ENCODE measurements at regions not wholly inside any gene's neighbourhood (a gene's known extent, or its start where the extent isn't known, plus 50 kb on each side); places are given as distances from the start of the nearest gene placed in this dataset.
"Not testable (repeated sequence)": the region's sequence is repeated elsewhere in the genome, so short reads cannot be mapped to it uniquely, and the experiment has no call there.

DNA sequence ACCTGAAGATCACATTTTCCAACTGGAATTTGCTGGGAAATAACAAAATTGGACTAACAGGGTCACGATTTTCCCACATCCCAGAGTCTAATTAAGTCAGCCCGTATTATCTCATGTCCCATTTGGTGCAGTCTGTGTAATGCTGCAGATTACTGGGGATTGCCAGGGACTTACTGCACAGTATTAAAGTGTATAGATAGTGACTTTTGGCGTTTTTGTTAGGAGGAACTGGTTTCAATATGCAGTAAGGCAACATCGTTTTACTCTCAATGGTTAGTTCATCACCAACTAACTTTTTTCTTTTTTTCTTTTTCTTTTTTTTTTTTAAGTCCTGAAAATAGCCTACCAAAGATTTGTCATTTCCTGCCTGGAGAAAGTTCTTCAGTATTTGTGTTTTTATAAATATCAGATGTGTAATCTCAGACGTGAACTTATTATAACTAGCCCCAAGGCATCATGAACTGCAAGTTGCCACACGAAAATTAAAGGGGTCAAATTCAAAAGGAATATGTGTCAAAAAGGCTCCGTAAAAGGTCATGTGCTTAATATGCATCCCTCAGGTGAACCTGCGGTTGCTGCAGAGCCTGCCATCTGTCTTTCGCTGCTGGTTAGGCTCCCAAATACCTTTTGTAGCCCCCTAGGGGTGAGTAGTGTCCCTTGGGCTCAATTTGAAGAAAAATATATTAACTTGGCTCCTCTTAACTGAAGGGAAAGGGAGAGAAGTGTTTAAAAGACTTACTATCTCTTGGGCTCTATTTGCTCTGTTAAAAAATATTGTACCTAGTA is 176.7 kb upstream of the ADAMTSL1 start:
- Histone ChIP-seq H3K27ac (ENCODE audit: low read depth, low read length) (no peak overlapping the region), H3K9me2 (replicated peaks; ENCODE audit: control insufficient read depth, low read length) (no peaks in the 10 kb centered on the region), H3F3A (ENCODE audit: control insufficient read depth, insufficient read depth) (no peaks in the 10 kb centered on the region), H3K4me2 (ENCODE audit: low read length) (no peak overlapping the region), H3K9me3 (ENCODE audit: control insufficient read depth, insufficient read depth, low read length) (no peaks in the 10 kb centered on the region), H3K79me2 (ENCODE audit: control insufficient read depth, low read length) (no peaks in the 10 kb centered on the region), H3K27me3 (ENCODE audit: control insufficient read depth, low read length) (no peaks in the 10 kb centered on the region), H3K4me1 (ENCODE audit: control insufficient read depth, low read length) (no peaks in the 10 kb centered on the region), H3K36me3 (ENCODE audit: control insufficient read depth, low read length) (no peaks in the 10 kb centered on the region), H4K20me1 (ENCODE audit: control insufficient read depth, insufficient read depth, low read depth, low read length) (no peaks in the 10 kb centered on the region), H3K4me3 (ENCODE audit: low read length) (no peak overlapping the region)
- no peak for TF ChIP-seq EZH2phosphoT487 (IDR thresholded peaks at IDR 0.05; ENCODE audit: borderline replicate concordance, low read length)

DNA sequence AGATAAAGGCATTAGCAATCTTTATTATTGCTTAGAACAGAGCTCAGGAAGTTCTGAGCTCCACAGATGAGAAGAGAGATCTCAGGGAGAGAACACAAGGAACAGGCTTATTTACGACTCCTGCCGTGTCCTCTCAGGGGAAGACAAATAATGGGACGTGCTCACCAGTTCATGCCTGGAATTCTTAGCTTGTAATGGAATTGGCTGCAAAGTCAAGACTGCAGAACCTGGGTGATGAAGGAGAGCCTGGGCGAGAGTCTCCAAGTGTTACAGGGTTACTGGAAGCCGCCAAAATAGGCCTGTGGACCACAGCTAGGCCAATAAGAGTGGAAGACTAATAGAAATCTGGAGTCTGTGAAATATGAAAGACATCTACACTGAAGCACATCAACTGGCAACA is 174.5 kb upstream of the ADAMTSL1 start:
- H4K20me1 ChIP-seq (ENCODE audit: control insufficient read depth, insufficient read depth, low read depth, low read length) = no peaks in the 10 kb centered on the region
- H3F3A ChIP-seq (ENCODE audit: control insufficient read depth, insufficient read depth) = no peaks in the 10 kb centered on the region
- TF ChIP-seq EZH2phosphoT487 (IDR thresholded peaks at IDR 0.05; ENCODE audit: borderline replicate concordance, low read length) = no peak
- H3K36me3 ChIP-seq (ENCODE audit: control insufficient read depth, low read length) = no peaks in the 10 kb centered on the region
- no peaks in the 10 kb centered on the region for H3K79me2 ChIP-seq (ENCODE audit: control insufficient read depth, low read length)
- H3K4me1 ChIP-seq (ENCODE audit: control insufficient read depth, low read length) = no peaks in the 10 kb centered on the region
- no peak overlapping the region for H3K27ac ChIP-seq (ENCODE audit: low read depth, low read length)
- no peaks in the 10 kb centered on the region for H3K9me2 ChIP-seq (replicated peaks; ENCODE audit: control insufficient read depth, low read length)
- no peak overlapping the region for H3K4me2 ChIP-seq (ENCODE audit: low read length)
- no peaks in the 10 kb centered on the region for H3K27me3 ChIP-seq (ENCODE audit: control insufficient read depth, low read length)
- no peak overlapping the region for H3K4me3 ChIP-seq (ENCODE audit: low read length)
- no peaks in the 10 kb centered on the region for H3K9me3 ChIP-seq (ENCODE audit: control insufficient read depth, insufficient read depth, low read length)

DNA sequence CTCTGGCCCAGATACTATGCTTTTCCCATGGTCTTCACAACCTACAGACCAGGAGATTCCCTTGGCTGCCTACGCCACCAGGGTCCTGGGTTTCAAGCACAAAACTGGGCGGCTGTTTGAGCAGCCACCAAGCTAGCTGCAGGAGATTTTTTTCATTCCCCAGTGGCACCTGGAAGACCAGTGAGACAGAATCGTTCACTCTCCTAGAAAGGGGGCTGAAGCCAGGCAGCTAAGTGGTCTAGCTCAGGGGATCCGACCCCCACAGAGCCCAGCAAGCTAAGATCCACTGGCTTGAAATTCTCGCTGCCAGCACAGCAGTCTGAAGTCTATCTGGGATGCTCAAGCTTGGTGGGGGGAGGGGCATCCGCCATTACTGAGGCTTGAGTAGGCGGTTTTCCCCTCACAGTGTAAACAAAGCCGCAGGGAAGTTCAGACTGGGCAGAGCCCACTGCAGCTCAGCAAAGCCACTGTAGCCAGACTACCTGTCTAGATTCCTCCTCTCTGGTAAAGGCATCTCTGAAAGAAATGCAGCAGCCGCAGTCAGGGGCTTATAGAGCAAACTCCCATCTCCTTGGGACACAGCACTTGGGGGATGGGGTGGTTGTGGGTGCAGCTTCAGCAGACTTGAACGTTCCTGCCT is 168.7 kb upstream of the ADAMTSL1 start:
- H3K79me2 ChIP-seq (ENCODE audit: control insufficient read depth, low read length); H4K20me1 ChIP-seq (ENCODE audit: control insufficient read depth, insufficient read depth, low read depth, low read length); H3K27me3 ChIP-seq (ENCODE audit: control insufficient read depth, low read length); H3K4me3 ChIP-seq (ENCODE audit: low read length); H3K4me1 ChIP-seq (ENCODE audit: control insufficient read depth, low read length); H3K36me3 ChIP-seq (ENCODE audit: control insufficient read depth, low read length); H3F3A ChIP-seq (ENCODE audit: control insufficient read depth, insufficient read depth); H3K9me2 ChIP-seq (replicated peaks; ENCODE audit: control insufficient read depth, low read length); H3K27ac ChIP-seq (ENCODE audit: low read depth, low read length); H3K9me3 ChIP-seq (ENCODE audit: control insufficient read depth, insufficient read depth, low read length); H3K4me2 ChIP-seq (ENCODE audit: low read length): not testable (repeated sequence)

DNA sequence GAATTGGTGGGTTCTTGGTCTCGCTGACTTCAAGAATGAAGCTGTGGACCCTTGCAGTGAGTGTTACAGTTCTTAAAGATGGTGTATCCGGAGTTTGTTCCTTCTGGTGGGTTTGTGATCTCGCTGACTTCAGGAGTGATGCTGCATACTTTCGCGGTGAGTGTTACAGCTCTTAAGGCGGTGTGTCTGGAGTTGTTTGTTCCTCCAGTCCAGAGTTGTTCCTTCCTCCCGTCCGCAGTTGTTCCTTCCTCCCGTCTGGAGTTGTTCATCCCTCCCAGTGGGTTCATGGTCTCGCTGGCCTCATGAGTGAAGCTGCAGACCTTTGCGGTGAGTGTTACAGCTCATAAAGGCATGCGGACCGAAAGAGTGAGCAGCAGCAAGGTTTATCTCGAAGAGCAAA is 159.6 kb upstream of the ADAMTSL1 start:
- Histone ChIP-seq H3K36me3 (ENCODE audit: control insufficient read depth, low read length) (no peaks in the 10 kb centered on the region), H3K27me3 (ENCODE audit: control insufficient read depth, low read length) (no peaks in the 10 kb centered on the region), H3K27ac (ENCODE audit: low read depth, low read length) (no peak overlapping the region), H3F3A (ENCODE audit: control insufficient read depth, insufficient read depth) (no peaks in the 10 kb centered on the region), H3K9me3 (ENCODE audit: control insufficient read depth, insufficient read depth, low read length) (no peaks in the 10 kb centered on the region), H3K4me2 (ENCODE audit: low read length) (no peak overlapping the region), H3K9me2 (replicated peaks; ENCODE audit: control insufficient read depth, low read length) (no peaks in the 10 kb centered on the region), H4K20me1 (ENCODE audit: control insufficient read depth, insufficient read depth, low read depth, low read length) (no peaks in the 10 kb centered on the region), H3K4me1 (ENCODE audit: control insufficient read depth, low read length) (no peaks in the 10 kb centered on the region), H3K4me3 (ENCODE audit: low read length) (no peak overlapping the region), H3K79me2 (ENCODE audit: control insufficient read depth, low read length) (no peaks in the 10 kb centered on the region)
- TF ChIP-seq, protein P1, sequence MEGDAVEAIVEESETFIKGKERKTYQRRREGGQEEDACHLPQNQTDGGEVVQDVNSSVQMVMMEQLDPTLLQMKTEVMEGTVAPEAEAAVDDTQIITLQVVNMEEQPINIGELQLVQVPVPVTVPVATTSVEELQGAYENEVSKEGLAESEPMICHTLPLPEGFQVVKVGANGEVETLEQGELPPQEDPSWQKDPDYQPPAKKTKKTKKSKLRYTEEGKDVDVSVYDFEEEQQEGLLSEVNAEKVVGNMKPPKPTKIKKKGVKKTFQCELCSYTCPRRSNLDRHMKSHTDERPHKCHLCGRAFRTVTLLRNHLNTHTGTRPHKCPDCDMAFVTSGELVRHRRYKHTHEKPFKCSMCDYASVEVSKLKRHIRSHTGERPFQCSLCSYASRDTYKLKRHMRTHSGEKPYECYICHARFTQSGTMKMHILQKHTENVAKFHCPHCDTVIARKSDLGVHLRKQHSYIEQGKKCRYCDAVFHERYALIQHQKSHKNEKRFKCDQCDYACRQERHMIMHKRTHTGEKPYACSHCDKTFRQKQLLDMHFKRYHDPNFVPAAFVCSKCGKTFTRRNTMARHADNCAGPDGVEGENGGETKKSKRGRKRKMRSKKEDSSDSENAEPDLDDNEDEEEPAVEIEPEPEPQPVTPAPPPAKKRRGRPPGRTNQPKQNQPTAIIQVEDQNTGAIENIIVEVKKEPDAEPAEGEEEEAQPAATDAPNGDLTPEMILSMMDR (IDR thresholded peaks at IDR 0.05; ENCODE audit: low read depth, low read length, poor library complexity, severe bottlenecking) = no peak
- no peak for TF ChIP-seq EZH2phosphoT487 (IDR thresholded peaks at IDR 0.05; ENCODE audit: borderline replicate concordance, low read length)

Data from DOHH2 (cell line).